Mucosa of gallbladder (tissue), 1 donor: ENCODE measurements at regions not wholly inside any gene's neighbourhood (a gene's known extent, or its start where the extent isn't known, plus 50 kb on each side); places are given as distances from the start of the nearest gene placed in this dataset.
"Not testable (repeated sequence)": the region's sequence is repeated elsewhere in the genome, so short reads cannot be mapped to it uniquely, and the experiment has no call there.

ENCODE experiments used
- DNase-seq: peaks from one replicate; pipeline ENCODE4 v3.0.0-alpha.2; 2020; ENCODE audit warnings: low spot score
- donor health status: DM: no; HTN: no; CAD: no.

GRCh38 chr4:62706423-62706822 is 1506.3 kb downstream of the ADGRL3 start:
- DNase-seq, result no peak

GRCh38 chr4:62683799-62684566 is 1483.9 kb downstream of the ADGRL3 start:
- no peak for DNase-seq

- no peak for DNase-seq
These were observed 1476.8 kb downstream of the ADGRL3 start for GRCh38 chr4:62676962-62677361.

GRCh38 chr4:62670514-62670913 is 1470.4 kb downstream of the ADGRL3 start:
- DNase-seq, result no peak

GRCh38 chr4:62661821-62662220 is 1461.7 kb downstream of the ADGRL3 start:
- no peak for DNase-seq

GRCh38 chr4:62656006-62656405 is 1455.9 kb downstream of the ADGRL3 start:
- DNase-seq, result no peak

- DNase-seq, result no peak
These were observed 1444.2 kb downstream of the ADGRL3 start for GRCh38 chr4:62644372-62644771.

- no peak for DNase-seq
These were observed 1440.2 kb downstream of the ADGRL3 start for GRCh38 chr4:62640296-62640695.

GRCh38 chr4:62627671-62628070 is 1427.5 kb downstream of the ADGRL3 start:
- no peak for DNase-seq

- no peak for DNase-seq
These were observed 1427.0 kb downstream of the ADGRL3 start for GRCh38 chr4:62627141-62627540.

- DNase-seq, result no peak
These were observed 1422.0 kb downstream of the ADGRL3 start for GRCh38 chr4:62622089-62622488.

GRCh38 chr4:62619971-62620370 is 1419.8 kb downstream of the ADGRL3 start:
- no peak for DNase-seq

GRCh38 chr4:62618042-62618441 is 1417.9 kb downstream of the ADGRL3 start:
- no peak for DNase-seq

- DNase-seq, result no peak
These were observed 1401.6 kb downstream of the ADGRL3 start for GRCh38 chr4:62601737-62602136.

- DNase-seq, result not testable (repeated sequence)
These were observed 1395.1 kb downstream of the ADGRL3 start for GRCh38 chr4:62595265-62595664.

- DNase-seq, result no peak
These were observed 1391.6 kb downstream of the ADGRL3 start for GRCh38 chr4:62591756-62592155.

GRCh38 chr4:62588671-62589070 is 1388.5 kb downstream of the ADGRL3 start:
- no peak for DNase-seq

GRCh38 chr4:62571494-62571893 is 1371.4 kb downstream of the ADGRL3 start:
- no peak for DNase-seq

- DNase-seq, result no peak
These were observed 1360.7 kb downstream of the ADGRL3 start for GRCh38 chr4:62560858-62561257.

GRCh38 chr4:62550121-62550520 is 1350.0 kb downstream of the ADGRL3 start:
- no peak for DNase-seq

GRCh38 chr4:62549601-62550000 is 1349.5 kb downstream of the ADGRL3 start:
- no peak for DNase-seq

GRCh38 chr4:62548765-62549164 is 1348.6 kb downstream of the ADGRL3 start:
- DNase-seq, result no peak

- no peak for DNase-seq
These were observed 1348.0 kb downstream of the ADGRL3 start for GRCh38 chr4:62548108-62548524.

GRCh38 chr4:62544428-62544827 is 1344.3 kb downstream of the ADGRL3 start:
- DNase-seq, result no peak
